ENCODE measurements at regions not wholly inside any gene's neighbourhood (a gene's known extent, or its start where the extent isn't known, plus 50 kb on each side); places are given as distances from the start of the nearest gene placed in this dataset.

- intact Hi-C loops (cut with micrococcal nuclease; ENCODE audit: unreplicated experiment), result no loop called here
- Histone ChIP-seq H3K27ac (no peak overlapping the region), H3K4me1 (replicated peaks; ENCODE audit: insufficient read depth) (no peaks in the 10 kb centered on the region), H3K4me2 (no peak overlapping the region), H3F3A (ENCODE audit: insufficient read depth, low read depth) (no peaks in the 10 kb centered on the region), H3K27me3 (ENCODE audit: insufficient read depth, low read depth) (peaks cover 59% of the 10 kb centered on the region), H4K20me1 (ENCODE audit: insufficient read depth) (no peaks in the 10 kb centered on the region), H3K4me3 (no peak overlapping the region), H3K9me3 (ENCODE audit: insufficient read depth, low read depth) (no peaks in the 10 kb centered on the region), H2AFZ (no peak overlapping the region), H3K36me3 (ENCODE audit: low read depth) (no peaks in the 10 kb centered on the region), H3K9me2 (ENCODE audit: insufficient read depth) (no peaks in the 10 kb centered on the region), H3K79me2 (ENCODE audit: low read depth) (no peaks in the 10 kb centered on the region)
- TF ChIP-seq EZH2 (IDR thresholded peaks at IDR 0.05; ENCODE audit: low read depth), result no peak
- TF ChIP-seq CTCF (conservative IDR thresholded peaks at IDR 0.05), result no peak
- ChIA-PET CTCF (no interaction called here), POLR2A (ENCODE audit: unreplicated experiment) (no interaction called here)
- BruUV-seq (replicated peaks), result no TSS peak
- no peak for DNase-seq
Observed at GRCh38 chr16:86211800-86212199, 298.5 kb upstream of the FOXF1 start.

- intact Hi-C loops (cut with micrococcal nuclease; ENCODE audit: unreplicated experiment), result no loop called here
- BruUV-seq (replicated peaks), result no TSS peak
- H3F3A ChIP-seq (ENCODE audit: insufficient read depth, low read depth), result no peaks in the 10 kb centered on the region
- H3K9me3 ChIP-seq (ENCODE audit: insufficient read depth, low read depth), result no peaks in the 10 kb centered on the region
- H3K9me2 ChIP-seq (ENCODE audit: insufficient read depth), result no peaks in the 10 kb centered on the region
- TF ChIP-seq CTCF (conservative IDR thresholded peaks at IDR 0.05), result no peak
- no peak for TF ChIP-seq EZH2 (IDR thresholded peaks at IDR 0.05; ENCODE audit: low read depth)
- ChIA-PET POLR2A (ENCODE audit: unreplicated experiment) (no interaction called here), CTCF (no interaction called here)
- H4K20me1 ChIP-seq (ENCODE audit: insufficient read depth), result no peaks in the 10 kb centered on the region
- H3K4me1 ChIP-seq (replicated peaks; ENCODE audit: insufficient read depth), result no peaks in the 10 kb centered on the region
- H3K79me2 ChIP-seq (ENCODE audit: low read depth), result no peaks in the 10 kb centered on the region
- no peak overlapping the region for H2AFZ ChIP-seq
- H3K27me3 ChIP-seq (ENCODE audit: insufficient read depth, low read depth), result peaks cover 65% of the 10 kb centered on the region
- no peaks in the 10 kb centered on the region for H3K36me3 ChIP-seq (ENCODE audit: low read depth)
- DNase-seq, result no peak
- H3K27ac ChIP-seq, result no peak overlapping the region
- H3K4me3 ChIP-seq, result no peak overlapping the region
- no peak overlapping the region for H3K4me2 ChIP-seq
Observed at GRCh38 chr16:86212706-86213436, 297.5 kb upstream of the FOXF1 start.

DNA sequence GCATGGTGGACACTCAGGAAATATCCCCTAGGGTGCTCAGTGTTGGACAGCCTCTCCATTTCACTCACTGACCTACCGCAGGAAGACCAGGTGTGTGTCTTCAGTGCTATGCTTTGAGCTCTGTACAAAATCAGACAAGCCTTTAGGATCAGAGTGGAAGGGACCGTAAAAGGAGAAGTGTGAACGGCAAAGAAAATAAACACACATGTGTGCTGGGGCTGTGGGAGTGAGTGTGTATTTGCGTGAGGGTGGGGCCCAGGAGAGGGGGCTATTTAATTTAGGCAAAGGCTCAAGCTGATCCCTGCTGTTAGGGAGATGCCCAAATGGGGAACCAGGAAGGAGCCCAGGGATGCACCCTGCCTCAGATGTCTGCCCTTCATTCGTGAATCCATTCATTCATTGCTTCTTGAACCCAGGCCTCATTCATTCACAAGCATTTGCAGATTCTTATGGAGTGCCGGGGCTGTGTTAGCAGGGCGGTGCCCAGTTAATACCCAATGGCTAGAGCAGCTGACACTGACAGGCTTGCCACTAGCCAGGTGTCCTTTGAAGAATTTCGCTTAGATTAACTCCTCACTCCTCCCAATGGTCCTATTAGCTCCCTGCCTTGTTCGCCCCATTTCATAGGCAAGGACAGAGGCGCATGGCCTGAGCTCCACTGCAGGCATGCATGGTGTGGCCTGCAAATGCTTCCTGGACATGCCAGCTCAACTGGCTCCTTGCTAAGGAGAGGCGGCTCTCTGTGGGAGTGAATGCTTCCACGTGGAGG, 296.7 kb upstream of the FOXF1 start:
- no TSS peak for BruUV-seq (replicated peaks)
- intact Hi-C loops (cut with micrococcal nuclease; ENCODE audit: unreplicated experiment), result no loop called here
- CTCF ChIA-PET, result no interaction called here

More for the DNA sequence above, 296.7 kb upstream of the FOXF1 start:
- Histone ChIP-seq H3F3A (ENCODE audit: insufficient read depth, low read depth) (no peaks in the 10 kb centered on the region), H3K9me2 (ENCODE audit: insufficient read depth) (no peaks in the 10 kb centered on the region), H2AFZ (no peak overlapping the region), H3K27ac (no peak overlapping the region), H3K4me3 (no peak overlapping the region), H3K4me2 (no peak overlapping the region), H3K4me1 (replicated peaks; ENCODE audit: insufficient read depth) (no peaks in the 10 kb centered on the region), H3K9me3 (ENCODE audit: insufficient read depth, low read depth) (no peaks in the 10 kb centered on the region), H3K27me3 (ENCODE audit: insufficient read depth, low read depth) (peaks cover 73% of the 10 kb centered on the region), H4K20me1 (ENCODE audit: insufficient read depth) (no peaks in the 10 kb centered on the region), H3K36me3 (ENCODE audit: low read depth) (no peaks in the 10 kb centered on the region), H3K79me2 (ENCODE audit: low read depth) (no peaks in the 10 kb centered on the region)
- POLR2A ChIA-PET (ENCODE audit: unreplicated experiment), result no interaction called here
- no peak for DNase-seq
- no peak for TF ChIP-seq CTCF (conservative IDR thresholded peaks at IDR 0.05)

Measured in PC-9 (cell line).